ENCODE measurements at regions not wholly inside any gene's neighbourhood (a gene's known extent, or its start where the extent isn't known, plus 50 kb on each side); places are given as distances from the start of the nearest gene placed in this dataset.

GRCh38 chr7:33694006-33694405, 211.3 kb upstream of the BMPER start:
- Histone ChIP-seq H3K36me3 (no peaks in the 10 kb centered on the region), H3K4me3 (no peak overlapping the region), H3K9me3 (no peaks in the 10 kb centered on the region), H3K27me3 (no peaks in the 10 kb centered on the region), H3K4me1 (no peaks in the 10 kb centered on the region), H3K27ac (no peak overlapping the region)
- intact Hi-C loops (cut with DNase I), result no loop called here
- DNase-seq (ENCODE audit: extremely low spot score in 2 of 2), result no peak
- no peak for TF ChIP-seq POLR2A (IDR thresholded peaks at IDR 0.05)
- no peak for TF ChIP-seq POLR2AphosphoS5 (IDR thresholded peaks at IDR 0.05; ENCODE audit: insufficient read depth in 1 of 2, low read depth in 1 of 2)
- TF ChIP-seq CTCF (IDR thresholded peaks at IDR 0.05), result no peak

GRCh38 chr7:33697616-33698015, 207.7 kb upstream of the BMPER start:
- no peaks in the 10 kb centered on the region for H3K27me3 ChIP-seq
- no peaks in the 10 kb centered on the region for H3K9me3 ChIP-seq
- no peaks in the 10 kb centered on the region for H3K36me3 ChIP-seq
- no peak for TF ChIP-seq CTCF (IDR thresholded peaks at IDR 0.05)
- TF ChIP-seq POLR2A (IDR thresholded peaks at IDR 0.05), result no peak
- TF ChIP-seq POLR2AphosphoS5 (IDR thresholded peaks at IDR 0.05; ENCODE audit: insufficient read depth in 1 of 2, low read depth in 1 of 2), result no peak
- intact Hi-C loops (cut with DNase I), result no loop called here
- H3K27ac ChIP-seq, result no peak overlapping the region
- H3K4me1 ChIP-seq, result no peaks in the 10 kb centered on the region
- no peak overlapping the region for H3K4me3 ChIP-seq
- no peak for DNase-seq (ENCODE audit: extremely low spot score in 2 of 2)

GRCh38 chr7:33698041-33698440, 207.3 kb upstream of the BMPER start:
- DNase-seq (ENCODE audit: extremely low spot score in 2 of 2), result no peak
- no peaks in the 10 kb centered on the region for H3K9me3 ChIP-seq
- intact Hi-C loops (cut with DNase I), result no loop called here
- no peak overlapping the region for H3K27ac ChIP-seq
- H3K4me3 ChIP-seq, result no peak overlapping the region
- H3K36me3 ChIP-seq, result no peaks in the 10 kb centered on the region
- H3K4me1 ChIP-seq, result no peaks in the 10 kb centered on the region
- TF ChIP-seq POLR2A (IDR thresholded peaks at IDR 0.05), result no peak
- no peak for TF ChIP-seq POLR2AphosphoS5 (IDR thresholded peaks at IDR 0.05; ENCODE audit: insufficient read depth in 1 of 2, low read depth in 1 of 2)
- no peak for TF ChIP-seq CTCF (IDR thresholded peaks at IDR 0.05)
- no peaks in the 10 kb centered on the region for H3K27me3 ChIP-seq

GRCh38 chr7:33698692-33699128, 206.6 kb upstream of the BMPER start:
- no peaks in the 10 kb centered on the region for H3K9me3 ChIP-seq
- no peaks in the 10 kb centered on the region for H3K4me1 ChIP-seq
- no peak overlapping the region for H3K4me3 ChIP-seq
- TF ChIP-seq POLR2A (IDR thresholded peaks at IDR 0.05) (no peak), CTCF (IDR thresholded peaks at IDR 0.05) (no peak), POLR2AphosphoS5 (IDR thresholded peaks at IDR 0.05; ENCODE audit: insufficient read depth in 1 of 2, low read depth in 1 of 2) (no peak)
- intact Hi-C loops (cut with DNase I), result no loop called here
- no peaks in the 10 kb centered on the region for H3K36me3 ChIP-seq
- no peak overlapping the region for H3K27ac ChIP-seq
- DNase-seq (ENCODE audit: extremely low spot score in 2 of 2), result no peak
- no peaks in the 10 kb centered on the region for H3K27me3 ChIP-seq

GRCh38 chr7:33700001-33700899, 205.1 kb upstream of the BMPER start:
- H3K27me3 ChIP-seq, result no peaks in the 10 kb centered on the region
- no peaks in the 10 kb centered on the region for H3K4me1 ChIP-seq
- H3K9me3 ChIP-seq, result no peaks in the 10 kb centered on the region
- TF ChIP-seq POLR2A (IDR thresholded peaks at IDR 0.05) (no peak), CTCF (IDR thresholded peaks at IDR 0.05) (no peak), POLR2AphosphoS5 (IDR thresholded peaks at IDR 0.05; ENCODE audit: insufficient read depth in 1 of 2, low read depth in 1 of 2) (no peak)
- intact Hi-C loops (cut with DNase I), result no loop called here
- DNase-seq (ENCODE audit: extremely low spot score in 2 of 2), result no peak
- H3K36me3 ChIP-seq, result no peaks in the 10 kb centered on the region
- H3K4me3 ChIP-seq, result no peak overlapping the region
- H3K27ac ChIP-seq, result no peak overlapping the region
